GM18867 (cell line): ENCODE measurements at regions not wholly inside any gene's neighbourhood (a gene's known extent, or its start where the extent isn't known, plus 50 kb on each side); places are given as distances from the start of the nearest gene placed in this dataset.

Experiments used
- ATAC-seq: cut with Tn5 transposase; IDR thresholded peaks from one replicate; pipeline ENCODE4 v1.9.1; 2021; ENCODE audit warnings: mild to moderate bottlenecking, moderate library complexity; ENCODE audit not compliant: unreplicated experiment

- ATAC-seq, result no peak
Measured at GRCh38 chr4:162366146-162366545, 202.3 kb upstream of the FSTL5 start.

GRCh38 chr4:162364651-162365050 lies 200.9 kb upstream of the FSTL5 start:
- ATAC-seq, result no peak

DNA sequence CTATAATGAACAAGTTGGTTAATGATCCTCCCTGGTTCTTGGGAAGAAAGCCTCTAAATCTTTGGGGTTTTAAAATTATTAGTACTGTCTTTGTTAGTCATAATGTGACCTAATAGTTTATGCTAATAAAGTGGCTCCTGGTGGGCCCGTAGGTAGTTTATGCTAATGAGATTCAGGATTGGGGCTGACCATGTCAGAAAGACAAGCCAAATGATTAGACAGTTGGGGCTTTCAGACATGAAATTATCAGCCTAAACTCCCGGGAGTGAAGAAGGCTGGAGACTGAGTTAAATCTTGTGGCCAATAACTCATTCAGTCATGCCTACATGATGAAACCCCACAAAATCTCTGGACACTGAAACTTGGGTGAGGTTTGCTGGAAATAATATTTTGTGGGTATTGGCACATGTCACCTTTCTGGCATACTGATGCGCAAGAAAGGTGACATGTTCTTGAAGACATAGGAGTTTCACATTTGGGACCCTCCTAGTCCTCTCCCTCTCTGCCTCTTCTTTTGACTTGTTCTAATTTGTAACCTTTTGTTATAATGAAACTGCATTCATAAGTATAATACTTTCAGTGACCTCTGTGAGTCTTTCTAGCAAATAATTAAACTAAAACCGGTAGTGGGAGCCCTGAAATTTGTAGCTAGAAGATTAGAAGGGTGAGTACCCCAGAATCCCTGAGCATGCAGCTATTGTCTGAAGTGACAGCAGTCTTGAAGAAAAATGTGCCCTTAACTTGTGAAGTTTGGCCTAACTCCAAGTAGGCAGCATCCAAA lies 196.8 kb upstream of the FSTL5 start:
- peak; percentile 50 for ATAC-seq

DNA sequence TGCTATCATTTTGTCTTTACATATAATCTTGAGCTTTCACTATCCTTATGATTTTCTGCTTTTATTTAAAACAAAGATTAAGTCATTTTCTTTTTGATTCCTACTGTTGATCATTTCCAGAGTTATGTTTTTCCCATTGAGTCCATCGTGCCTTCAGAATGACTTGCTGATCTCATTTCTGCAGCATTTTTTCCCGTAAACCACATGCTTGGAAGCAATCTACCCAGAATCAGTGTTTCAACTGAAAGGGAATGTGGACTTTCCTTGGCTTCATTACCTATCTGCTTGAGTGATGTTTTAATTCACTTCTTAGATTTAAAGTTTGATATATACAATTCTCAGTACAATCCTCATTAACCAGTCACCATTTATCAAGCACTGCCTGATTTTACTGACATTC lies 192.4 kb upstream of the FSTL5 start:
- no peak for ATAC-seq

DNA sequence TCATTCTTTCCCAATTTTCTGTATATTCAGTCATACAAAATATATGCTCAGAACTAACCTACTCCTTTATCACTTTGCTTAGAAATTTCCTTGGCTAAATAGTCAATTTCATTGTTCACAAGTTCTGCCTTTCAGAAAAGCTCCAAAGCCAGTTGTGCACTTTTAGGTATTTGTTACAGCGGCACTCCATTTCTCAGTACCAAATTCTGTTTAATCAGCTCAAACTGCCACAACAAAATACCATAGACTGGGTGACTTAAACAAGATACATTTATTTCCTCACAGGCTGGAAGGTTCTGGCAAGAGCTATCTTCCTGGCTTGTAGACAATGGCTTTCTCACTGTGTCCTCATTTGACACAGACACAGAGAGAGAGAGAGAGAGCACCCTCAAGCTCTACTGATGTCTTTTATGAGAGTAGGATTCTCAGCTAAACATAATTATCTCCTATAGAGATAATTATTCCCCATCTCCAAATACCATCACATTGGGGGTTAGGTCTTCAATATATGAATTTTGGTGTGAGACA lies 188.8 kb upstream of the FSTL5 start:
- no peak for ATAC-seq

- no peak for ATAC-seq
Measured at GRCh38 chr4:162350331-162350730, 186.5 kb upstream of the FSTL5 start.

- no peak for ATAC-seq
Measured at GRCh38 chr4:162349395-162349794, 185.6 kb upstream of the FSTL5 start.

DNA sequence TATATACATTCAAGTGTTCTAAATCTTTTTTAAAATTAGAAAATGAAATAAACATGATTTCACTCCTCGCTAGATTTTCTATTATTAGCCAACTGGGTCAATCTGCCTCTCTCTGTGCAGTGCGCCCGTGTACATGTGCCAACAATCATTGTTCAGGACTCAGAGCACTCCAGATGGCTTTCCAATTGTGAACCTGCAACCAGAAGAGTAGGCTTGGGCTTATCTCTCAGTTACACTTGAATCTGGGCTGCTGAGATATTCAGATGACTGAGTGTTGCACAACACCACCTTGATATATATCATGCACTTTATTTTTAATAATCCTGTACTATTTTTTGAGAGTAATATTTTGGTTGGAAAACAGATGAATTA lies 184.0 kb upstream of the FSTL5 start:
- ATAC-seq, result no peak

DNA sequence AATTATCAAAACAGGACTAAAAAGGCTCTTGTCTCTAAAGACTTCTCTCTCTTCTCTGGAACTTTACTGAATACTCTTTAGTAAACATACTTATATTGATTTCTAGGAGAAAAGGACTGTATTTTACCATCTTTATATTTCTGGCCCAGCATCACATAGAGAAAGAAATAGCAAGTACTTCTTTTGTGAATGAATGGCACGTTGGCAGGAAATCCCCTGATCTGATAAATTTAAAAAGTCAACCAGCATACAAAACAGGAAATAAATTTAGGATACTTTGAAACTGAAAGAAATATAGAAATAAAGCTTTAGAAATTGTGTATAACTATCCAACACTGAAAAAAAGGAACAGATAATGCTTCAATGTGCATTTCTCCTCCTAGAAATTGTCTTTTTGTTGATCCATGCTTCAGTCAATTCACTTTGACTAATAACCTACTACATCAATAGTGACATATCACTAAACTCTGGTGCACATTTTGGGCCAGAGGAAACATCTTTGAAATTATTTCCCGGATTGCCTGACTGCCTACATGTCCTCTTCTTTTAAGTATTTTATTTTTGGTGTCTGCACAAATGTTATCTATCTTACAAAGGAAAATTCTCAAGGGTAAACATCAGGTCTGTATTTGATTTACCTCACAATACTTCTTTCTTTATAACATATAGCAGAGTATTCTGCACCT lies 183.5 kb upstream of the FSTL5 start:
- no peak for ATAC-seq

DNA sequence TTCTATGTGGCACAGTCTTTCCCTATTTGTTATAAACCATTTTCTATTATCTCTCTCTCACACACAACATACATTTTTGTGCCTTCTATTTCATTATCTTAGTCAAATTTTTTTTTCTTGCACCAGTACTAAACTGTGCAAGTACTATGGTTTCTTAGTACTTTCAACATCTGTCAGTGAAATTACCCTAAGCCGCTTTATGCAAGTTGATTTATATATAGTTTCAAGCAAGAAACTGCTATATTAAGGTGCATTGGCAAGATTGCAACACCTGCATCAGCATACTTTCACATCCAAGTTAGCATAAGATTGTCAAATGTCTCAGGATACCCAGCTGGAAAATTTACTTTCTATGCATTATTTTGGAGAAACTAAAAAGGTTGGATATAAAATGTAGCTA lies 180.2 kb upstream of the FSTL5 start:
- ATAC-seq, result no peak

DNA sequence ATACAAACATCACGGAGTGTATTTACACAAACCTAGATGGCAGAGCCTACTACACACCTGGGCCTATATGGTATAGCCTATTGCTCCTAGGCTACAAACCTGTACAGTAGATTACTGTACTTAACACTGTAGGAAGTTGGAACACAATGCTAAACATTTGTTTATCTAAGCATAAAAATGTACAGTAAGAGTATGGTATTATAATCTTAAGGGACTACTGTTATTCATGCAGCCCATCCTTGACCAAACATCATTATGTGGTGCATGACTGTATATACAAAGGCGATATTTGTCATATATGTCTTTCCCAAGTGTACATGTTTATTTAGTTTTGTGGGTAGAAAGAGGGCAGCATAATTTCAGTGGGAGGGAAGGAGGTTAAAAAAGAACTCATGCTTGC lies 177.7 kb upstream of the FSTL5 start:
- no peak for ATAC-seq

DNA sequence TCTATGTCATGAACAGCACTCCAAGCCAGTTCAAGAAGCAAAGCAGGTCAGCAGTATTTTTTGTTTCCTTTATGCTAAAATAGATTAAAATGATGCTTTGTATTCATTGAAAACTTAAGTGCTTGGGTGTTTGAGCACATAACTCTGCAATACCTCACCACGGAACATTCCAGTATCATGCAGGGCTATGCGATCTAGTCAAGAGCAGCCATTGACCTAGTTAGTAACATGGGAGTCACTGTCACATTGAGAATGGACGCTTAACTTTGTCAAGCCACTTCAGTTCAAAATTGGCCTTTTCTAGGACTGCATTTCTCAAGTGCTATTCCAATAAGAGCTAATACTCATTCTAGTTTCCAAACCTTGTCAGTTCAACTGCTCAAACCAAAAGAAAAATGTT lies 160.1 kb upstream of the FSTL5 start:
- ATAC-seq, result no peak

- no peak for ATAC-seq
Measured at GRCh38 chr4:162322054-162322453, 158.3 kb upstream of the FSTL5 start.

- ATAC-seq, result no peak
Measured at GRCh38 chr4:162285753-162286152, 122.0 kb upstream of the FSTL5 start.

- no peak for ATAC-seq
Measured at GRCh38 chr4:162282684-162283083, 118.9 kb upstream of the FSTL5 start.

- ATAC-seq, result peak; percentile 93
Measured at GRCh38 chr4:162274354-162274753, 110.6 kb upstream of the FSTL5 start.

- ATAC-seq, result no peak
Measured at GRCh38 chr4:162272215-162272614, 108.4 kb upstream of the FSTL5 start.

DNA sequence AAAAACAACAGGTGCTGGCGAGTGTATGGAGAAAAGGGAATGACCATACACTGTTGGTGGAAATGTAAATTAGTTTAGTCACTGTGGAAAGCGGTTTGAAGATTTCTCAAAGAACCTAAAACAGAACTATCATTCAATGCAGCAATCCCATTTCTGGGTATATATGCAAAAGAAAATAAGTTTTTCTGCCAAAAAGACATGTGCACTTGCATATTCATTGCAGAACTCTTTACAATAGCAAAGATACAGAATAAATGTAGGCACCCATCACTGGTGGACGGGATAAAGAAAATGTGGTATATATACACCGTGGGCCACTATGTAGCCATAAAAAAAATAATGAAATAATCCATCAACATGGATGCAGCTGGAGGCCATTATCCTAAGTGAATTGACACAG lies 105.1 kb upstream of the FSTL5 start:
- ATAC-seq, result no peak

GRCh38 chr4:162265802-162266201 lies 102.0 kb upstream of the FSTL5 start:
- ATAC-seq, result no peak

- no peak for ATAC-seq
Measured at GRCh38 chr4:162245051-162245450, 81.3 kb upstream of the FSTL5 start.

- ATAC-seq, result no peak
Measured at GRCh38 chr4:162241857-162242256, 78.1 kb upstream of the FSTL5 start.

DNA sequence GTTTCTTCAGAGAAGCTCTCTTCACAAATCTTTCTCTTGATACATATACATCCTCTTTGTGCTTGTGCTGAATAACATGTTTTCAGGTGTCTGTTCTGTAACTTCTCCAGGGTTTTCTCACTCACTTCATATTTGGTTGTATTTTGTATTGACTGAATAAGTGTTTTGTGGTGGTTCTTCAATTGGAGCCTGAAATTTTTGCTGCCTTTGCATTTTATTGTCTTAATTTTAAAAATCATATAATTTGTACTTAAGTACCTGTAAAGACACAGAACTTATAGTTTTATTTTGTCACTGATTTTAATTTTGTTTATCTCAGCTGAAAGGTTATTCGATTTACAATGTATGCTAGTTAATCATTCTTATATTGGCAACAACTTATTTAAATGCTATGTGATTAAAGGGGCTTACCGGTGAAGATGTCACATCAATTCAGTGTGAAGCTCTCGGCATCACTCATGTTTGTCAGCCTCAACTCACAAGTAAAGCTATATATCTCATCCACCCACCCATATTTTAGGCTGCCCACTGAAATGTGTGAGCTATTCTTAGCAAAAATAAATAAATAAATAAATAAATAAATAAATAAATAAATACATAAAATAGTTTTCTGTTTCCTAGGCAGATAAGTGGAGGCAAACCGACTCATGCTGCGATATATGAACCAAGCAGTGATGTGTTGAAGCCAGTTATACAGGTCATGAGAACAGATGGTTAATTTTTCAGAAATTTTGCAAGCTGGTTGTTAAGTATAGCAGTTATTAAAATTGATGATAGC lies 76.4 kb upstream of the FSTL5 start:
- no peak for ATAC-seq
